A204.1 (cell line): ENCODE measurements at regions not wholly inside any gene's neighbourhood (a gene's known extent, or its start where the extent isn't known, plus 50 kb on each side); places are given as distances from the start of the nearest gene placed in this dataset.

Experiments used
- FAIRE-seq: peaks from 2 replicates; lab custom pipeline; 2012; peaks lifted over from hg19 to GRCh38; lab: Jason Lieb, UNC

DNA sequence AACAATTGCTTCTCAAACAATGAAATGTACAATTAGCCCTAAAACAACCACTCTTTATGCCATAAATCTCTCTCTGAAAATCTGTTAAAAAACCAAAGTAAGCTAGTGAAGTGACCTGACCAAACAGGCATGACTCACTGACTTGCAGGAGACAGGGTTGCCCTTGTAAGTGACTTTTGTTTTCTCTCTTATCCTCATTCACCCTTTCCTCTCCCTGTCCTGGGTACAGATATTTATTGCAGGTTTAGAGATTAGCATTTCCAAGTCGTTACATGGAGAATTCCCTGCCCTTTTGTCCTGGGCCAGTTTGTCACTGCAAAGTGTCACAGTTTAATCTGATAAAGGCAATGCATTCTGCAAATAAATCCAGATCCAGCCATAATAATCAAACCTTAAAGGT, 484.2 kb downstream of the IRX1 start:
- FAIRE-seq = no peak

DNA sequence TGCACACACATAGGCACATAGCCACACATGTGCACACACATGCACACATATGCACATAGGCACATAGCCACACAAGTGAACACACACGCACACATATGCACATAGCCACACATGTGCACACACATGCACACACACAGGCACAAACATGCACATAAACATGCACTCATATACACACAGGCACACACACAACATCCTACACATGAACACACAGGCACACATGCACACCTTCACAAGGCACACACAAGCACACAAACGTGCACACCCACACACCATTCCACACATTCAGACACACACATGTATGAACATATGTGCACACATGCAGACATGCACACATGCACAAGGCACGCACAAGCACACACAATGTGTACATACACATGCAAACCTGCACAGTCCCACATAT, 484.7 kb downstream of the IRX1 start:
- FAIRE-seq = no peak

DNA sequence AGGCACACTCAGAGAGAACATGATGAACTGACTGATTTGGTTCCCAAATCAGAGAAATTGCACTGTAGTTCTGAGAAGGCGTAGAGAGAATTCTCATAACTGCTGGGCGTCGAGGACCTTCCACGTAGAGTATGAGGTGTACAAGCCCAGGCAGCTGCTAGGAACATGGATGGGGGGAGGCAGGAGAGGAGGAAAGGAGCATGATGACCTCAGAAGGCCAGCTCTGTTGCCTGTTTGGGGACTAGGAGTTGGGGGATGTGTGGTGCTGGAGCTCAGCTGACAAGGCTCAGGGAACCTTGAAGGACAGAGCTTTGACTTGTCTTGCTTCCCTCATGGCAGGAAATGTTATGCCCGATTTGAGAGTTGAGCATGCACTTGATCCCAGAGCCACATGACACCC, 485.4 kb downstream of the IRX1 start:
- no peak for FAIRE-seq

DNA sequence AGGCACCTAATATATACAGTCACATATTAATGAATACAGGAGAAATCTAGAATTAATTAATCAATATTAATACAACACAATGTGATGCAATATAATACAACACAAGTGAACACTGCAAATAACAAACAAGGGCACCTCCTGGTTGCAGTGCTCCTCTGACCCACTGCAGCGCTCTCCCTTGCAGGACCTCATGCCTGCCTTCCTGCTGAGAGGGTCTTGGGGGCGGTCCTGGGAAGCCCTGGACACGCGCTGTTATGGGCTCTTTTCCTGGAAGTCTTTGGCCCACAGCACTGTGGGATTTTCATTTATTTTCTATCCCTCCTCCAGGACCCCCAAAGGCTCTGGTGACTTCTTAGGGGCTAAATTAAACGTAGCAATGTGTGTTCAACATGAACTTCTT, 485.8 kb downstream of the IRX1 start:
- no peak for FAIRE-seq

DNA sequence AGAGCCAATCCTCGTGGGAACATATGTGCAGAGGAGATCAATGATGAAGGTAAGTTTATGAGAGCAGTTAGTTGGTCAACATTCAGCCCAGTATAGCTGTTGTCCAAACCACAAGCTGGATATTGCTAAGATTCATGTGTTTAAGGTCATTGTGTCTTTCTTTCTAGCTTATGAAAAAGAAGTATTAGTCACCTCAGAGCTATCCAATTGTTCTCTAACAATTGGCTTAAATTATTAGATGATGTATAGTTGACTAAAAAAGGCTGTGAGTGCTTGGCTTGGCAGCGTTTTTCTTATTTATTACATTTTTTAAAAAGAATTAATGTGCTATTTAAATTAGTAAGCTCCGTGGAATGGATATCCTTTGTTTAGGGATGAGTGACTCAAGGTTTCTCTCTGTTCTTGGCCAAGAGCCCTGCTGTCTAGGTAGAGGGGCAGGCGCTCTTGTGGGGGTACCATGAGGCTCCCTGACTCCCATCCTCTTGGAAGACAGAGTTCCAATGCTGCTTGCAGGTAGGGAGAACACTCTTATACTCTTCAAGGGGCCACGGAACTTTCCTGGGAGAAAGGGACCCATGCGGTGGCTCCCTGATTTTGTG, 487.4 kb downstream of the IRX1 start:
- no peak for FAIRE-seq

DNA sequence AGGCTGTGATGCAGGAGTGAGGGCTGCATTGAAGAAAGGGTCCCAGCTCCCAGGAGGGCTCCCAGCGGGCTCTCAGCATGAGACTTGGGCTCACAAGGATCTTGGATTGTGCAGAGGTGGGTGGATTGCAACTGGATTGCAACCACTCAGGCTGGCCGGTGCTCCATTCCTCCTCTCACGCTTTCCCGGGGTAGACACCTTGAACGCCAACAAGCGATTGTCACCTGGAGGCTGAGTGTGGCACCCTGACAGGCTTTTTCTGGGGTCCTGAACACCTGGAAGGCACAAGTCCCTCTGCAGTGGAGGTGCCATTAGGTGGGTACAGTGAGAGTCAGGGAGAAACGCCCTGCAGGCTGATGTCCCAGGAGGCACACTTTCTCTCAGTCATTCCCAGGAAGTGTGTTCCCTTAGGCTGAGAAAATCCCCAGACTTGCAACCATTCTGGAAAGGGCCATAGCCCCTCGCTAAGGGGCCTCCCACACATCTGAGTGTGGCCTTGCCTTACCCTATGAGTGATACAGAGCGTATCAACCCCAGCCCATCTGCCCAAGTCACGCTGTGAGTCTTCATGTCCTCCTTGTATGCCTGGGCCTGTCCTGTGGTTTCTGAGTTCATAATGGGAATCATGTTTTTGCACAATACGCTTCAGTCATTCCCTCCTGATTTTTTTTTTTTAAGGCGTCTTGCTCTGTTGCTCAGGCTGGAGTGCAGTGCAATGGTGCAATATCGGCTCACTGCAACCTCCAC, 488.1 kb downstream of the IRX1 start:
- FAIRE-seq = no peak

DNA sequence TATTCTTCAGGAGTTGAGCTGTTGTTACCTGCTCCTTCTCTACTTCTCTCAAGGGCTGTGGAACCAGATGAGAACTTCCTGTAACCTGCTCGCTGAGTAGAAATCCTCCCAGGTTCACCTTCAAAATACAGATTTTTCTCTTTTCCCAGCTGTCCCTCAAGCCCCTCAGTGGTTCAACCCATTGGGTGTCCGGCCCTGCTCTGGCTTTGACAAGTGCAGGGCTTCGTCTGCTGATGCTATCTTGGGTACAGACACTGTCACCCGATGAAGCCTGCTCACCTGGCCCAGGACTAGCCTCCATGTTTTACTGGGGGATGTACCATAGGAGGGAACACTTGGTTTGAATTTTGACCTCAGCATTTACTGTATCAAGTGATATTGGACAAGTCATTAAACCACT, 490.4 kb downstream of the IRX1 start:
- FAIRE-seq = no peak

DNA sequence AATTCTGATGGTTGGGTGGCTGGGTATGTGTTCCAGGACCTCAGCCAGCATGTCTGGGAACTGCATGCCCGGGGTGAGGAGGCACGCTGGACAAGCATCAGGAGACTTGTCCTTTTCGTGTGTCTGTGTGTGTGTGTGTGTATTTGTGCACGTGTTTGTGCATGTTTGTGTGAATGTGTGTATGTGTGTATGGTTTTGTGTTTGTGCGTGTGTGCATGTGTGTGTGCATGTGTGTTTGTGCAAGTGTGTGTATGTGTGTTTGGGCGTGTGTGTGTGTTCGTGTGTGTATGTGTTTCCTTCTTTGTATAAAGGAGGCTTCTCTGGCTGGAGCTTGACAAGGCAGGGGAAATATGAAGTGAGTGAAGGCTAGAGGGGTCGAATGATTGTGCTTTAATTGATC, 491.5 kb downstream of the IRX1 start:
- no peak for FAIRE-seq

DNA sequence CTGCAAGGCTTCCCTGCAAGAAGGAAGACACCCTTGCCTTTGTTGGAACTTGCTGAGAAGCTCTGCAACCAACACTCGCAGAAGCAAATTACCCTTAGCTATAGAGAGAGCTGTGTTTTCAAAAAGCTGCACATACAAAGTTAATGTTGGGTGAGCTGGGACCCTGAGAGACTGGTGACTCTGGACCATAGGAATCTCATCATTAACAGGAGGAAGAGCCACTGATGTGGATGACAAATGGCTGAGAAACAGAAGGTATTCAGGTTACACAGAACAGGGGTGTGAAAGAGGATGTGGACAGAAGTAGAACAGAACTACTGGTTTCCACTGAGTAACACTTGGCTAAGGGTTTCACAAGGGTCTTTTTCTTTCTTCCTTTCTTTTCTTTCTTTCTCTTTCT, 493.5 kb downstream of the IRX1 start:
- no peak for FAIRE-seq

DNA sequence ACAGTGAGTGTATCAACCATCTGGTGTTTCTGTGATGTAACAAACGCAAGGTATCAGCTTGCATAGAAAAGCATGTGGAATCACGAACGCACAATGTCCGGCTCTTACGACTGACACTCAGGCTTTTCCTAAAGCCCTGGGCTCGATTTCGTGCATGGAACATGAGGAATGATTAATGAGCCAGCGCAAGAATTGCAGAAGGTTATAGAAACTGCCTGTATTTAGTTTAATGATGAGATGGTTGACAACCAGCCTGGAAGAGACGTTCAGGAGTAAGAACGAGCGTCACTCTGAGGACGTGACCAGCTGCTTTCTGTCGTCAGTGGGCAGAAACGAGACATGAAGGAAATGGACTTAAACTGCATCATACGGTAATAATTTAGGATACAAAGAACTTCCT, 497.6 kb downstream of the IRX1 start:
- FAIRE-seq = no peak

DNA sequence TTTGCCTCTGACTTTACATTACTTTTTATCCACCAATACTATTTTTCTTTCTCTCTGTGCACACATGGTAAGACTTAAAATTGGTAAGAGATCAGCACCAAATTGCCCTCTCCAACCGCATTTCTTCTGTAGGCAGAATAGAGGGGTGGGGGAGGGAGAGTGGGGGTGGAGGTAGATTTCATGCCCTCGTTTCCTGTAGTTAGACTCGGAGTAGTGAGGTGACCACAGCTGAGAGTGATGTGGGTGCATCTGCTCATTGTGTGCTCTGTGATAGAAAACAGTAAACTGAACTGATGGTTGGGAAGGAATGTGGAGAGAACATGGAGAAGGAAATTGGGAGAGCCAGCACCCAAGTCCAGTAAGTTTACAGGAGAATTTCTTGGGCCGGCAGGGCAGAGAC, 498.3 kb downstream of the IRX1 start:
- no peak for FAIRE-seq

DNA sequence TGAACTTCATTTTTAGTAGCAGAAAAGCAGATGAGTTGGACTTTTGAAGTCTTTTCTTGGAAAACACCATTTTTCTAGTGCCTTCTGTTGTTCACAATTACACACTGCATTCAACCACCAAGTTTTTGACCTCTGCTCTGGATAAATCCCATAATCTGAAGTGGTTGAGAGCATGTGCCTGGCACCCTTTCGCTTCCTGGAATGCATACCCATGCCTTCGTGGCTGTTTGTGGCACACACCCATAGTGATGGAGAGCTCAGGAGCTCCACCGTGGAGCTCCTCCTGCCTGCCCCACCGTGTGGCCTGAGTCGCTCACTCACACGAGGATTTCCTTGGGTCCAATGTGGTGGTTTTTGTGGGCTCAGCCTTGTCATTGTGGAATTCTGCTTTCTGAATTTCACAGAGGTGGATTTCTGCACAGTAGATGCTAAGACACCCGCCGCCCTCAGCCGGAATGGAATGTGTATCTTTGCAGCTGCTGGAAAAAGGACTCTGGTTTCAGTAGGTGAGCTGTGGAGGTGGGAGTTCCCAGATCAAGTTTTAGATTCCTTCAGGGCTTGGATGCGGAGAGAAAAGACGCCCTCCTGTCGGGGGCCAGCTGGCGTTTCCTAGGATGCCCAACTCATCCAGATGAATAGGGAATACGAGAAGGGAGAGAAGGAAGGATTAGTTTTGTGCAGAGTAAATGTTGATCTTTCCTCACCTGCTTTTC, 500.4 kb downstream of the IRX1 start:
- FAIRE-seq = no peak

DNA sequence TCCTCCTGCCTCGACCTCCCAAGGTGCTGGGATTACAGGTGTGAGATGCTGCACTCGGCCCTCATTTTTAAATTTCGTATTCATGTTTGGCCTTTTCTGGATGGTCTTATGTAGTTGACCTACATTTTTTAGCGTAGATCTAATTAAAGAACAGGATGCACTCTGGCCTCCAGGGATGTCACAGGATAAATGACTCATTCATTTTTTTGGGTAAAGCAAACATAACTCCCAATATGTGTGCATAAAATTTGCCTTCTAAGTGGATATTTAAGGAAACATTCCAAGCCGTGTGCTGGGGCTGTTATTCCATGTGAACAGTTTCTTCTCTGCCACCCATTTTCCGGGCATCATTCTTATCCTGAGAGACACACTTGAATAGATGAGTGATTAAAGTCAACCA, 501.6 kb downstream of the IRX1 start:
- no peak for FAIRE-seq

DNA sequence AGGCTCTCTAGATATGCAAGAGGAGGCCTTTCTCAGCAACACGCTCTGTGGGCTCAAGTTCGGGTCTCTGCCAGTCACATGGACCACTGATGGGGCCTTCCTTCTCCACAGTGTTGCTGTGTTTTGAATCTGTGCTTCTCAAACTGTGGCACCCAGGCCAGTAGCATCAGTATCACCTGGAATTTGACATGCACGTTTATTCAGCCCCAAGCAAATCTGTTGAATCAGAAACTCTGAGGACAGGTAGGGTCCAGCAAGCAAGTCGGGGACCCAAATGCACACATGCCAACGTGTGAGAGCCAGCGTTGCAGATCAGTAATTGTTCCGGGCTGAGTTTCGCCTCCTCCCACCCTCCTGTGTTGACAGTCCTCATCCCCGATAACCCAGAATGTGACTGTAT, 502.6 kb downstream of the IRX1 start:
- FAIRE-seq = no peak

DNA sequence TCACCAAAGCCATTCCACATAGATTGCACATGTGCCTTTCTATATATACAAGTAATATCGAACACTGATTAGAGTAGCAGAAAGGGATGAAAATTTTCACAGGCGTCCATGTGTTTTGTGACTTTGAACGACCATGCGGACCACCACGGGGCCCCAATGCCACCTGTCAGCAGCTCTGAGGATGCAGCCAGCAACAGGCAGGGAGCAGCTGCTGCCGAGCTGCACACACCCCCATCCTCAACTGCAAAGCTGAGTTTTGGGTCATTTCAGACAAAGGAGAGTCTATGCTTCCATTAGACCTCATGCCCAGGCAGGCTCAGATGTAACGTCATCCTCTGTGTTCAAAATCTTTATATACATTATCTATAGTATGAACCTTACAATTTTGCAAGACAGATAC, 503.8 kb downstream of the IRX1 start:
- no peak for FAIRE-seq

DNA sequence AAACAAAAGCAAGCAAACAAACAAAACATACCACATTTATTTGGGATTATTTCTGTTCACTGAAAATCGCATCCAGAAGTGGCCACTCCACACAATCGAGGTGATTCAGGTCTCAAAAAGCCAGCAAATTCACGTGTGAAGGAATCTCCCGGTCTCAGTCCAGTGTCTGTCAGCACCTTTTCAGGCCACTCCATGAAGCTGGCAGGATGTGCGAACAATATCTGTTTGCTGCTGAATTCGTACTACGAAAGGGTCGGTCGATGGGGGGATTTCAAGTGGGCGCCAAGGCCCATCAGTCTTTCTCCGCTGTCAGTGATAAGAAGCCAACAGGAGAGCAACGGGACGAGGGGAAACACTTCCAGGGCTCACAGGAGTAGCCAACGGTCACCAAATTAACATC, 505.1 kb downstream of the IRX1 start:
- no peak for FAIRE-seq

DNA sequence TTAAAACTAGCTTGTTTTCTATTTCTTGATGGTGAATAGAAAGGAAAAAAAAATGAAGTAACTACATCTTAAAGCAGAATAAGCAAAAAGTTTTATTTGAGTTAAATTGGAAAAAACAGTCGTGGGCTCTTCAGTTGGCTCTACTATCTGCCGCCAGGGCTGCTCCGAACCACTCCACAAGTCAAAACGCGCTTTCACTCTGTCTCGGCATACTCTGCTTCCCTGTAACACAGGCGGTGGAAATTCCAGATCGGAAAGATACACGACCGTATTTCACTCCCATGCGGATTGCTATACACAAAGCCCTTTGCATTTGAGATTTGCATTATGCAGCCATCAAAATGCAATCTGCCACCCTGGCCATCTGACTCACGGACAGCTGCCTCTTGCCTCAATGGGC, 505.6 kb downstream of the IRX1 start:
- no peak for FAIRE-seq

DNA sequence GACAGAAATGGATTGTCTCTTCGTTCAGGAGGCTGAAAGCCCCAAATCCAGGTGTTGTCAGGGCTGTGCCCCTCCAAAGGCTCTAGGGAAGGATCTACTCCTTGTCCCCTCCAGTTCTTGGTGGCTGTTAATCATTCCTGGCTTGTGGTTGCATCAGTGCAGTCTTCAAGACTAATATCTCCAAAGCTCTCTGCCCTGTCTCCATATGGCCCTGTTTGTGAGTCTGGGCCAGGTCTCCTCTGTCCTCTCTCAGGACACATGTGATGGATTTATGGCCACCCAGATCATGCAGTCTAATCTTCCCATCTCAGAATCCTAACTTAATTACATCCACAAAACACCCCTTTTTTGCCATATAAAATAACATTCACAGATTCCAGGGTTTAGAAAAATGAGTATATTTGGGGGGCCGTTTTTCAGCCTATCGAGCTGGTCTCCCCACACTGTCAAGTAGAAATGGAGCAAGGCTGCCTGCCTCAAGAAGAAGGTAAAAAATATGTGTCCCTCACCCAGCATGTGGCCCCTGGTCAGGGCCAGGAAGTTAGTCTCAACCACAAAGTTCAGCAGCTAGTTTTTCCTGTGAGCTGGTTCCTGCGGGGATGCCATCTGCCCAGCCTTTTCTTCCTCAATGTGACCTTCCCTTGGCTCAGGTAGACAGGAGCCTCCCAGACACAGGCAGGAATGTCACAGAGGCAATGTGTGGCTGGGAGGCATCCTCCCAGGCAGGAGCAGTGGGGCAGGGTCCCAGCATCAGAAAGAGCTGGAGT, 509.4 kb downstream of the IRX1 start:
- FAIRE-seq = no peak

DNA sequence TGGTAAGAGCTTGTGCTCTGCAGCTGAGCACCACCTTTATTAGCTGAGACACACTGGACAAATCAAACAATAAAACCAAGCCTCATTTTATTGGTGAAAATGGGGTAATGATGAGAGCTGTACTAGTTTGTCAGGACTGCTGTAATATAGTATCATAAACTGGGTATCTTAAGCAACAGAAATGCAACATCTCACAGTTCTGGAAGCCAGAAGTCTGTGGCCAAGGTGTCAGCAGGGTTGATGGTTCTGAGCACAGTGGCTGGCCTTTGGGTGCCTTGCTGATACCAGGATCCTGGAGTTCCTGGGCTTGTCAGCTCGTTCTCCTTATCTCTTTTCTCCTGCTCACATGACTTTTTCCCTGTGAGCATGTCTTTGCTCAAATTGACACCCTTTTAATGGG, 513.1 kb downstream of the IRX1 start:
- FAIRE-seq = no peak

DNA sequence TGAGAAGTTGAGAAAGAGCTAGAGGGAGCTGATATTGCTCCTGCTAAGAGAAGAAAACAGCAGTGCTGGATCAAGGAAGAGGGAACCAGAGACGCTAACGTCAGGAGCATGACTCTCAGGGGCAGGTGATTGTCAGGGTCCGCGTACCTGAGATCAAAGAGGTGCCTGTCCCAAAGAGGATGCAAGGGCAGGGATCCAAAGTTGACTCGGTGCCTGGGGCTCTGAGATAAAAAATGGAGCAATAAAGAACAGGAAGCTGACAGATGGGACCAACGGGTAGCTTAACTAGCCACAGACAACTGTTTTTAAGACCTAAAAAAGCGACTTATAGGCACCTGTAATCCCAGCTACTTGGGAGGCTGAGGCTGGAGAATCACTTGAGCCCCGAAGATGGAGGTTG, 517.8 kb downstream of the IRX1 start:
- FAIRE-seq = no peak

DNA sequence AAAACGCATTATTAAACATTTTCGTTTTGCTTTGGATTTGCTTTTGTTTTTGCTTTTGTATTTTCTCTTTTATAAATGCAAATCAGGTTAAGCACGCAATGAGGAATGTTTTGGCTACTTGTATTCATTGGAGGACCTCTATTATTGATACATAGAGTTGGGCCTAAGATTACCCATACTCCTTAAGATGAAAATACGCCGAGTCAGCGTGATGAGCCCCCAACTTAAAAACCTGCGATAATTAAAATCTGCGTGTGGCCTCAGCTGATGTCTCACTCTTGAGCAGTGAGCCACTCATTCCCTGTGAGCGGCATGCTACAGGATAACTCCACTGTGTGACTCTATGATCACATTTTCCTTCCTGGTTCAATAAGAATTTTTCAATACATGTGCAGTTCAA, 518.3 kb downstream of the IRX1 start:
- FAIRE-seq = no peak

DNA sequence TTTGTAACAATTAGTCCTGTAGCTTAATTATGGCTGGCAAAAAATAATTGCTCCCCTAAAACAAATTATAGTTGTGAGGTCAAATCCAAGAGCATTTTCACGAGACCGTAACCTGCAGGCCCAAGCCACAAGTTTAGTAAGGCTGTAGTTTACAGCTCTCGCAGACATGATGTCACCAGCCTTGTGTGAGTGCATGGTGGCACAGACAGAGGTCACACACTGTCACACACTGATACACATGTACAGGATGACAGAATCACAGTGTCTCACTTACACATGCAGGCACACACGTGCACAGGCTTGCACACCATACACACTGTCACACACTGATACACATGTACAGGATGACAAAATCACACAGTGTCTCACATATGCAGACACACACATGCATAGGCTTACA, 518.8 kb downstream of the IRX1 start:
- FAIRE-seq = no peak

DNA sequence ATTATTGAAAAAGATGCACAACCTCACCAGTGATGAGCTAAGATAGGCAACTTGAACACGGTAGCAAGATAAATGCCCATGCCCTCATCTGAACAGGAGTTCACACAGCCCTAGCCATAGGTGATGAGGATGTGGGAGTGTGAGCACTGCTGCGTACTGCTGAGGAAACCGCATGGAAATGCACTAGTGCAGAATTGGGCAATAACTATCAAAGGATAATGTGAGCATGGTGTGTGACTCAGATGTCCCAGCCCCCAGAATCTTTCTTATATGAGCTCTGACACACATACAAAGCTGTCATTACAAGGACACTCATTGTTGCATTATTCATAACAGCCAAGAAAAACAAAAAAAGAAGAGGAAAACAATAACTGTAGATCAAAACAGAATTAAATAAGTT, 521.2 kb downstream of the IRX1 start:
- FAIRE-seq = no peak
